ENCODE measurements at regions not wholly inside any gene's neighbourhood (a gene's known extent, or its start where the extent isn't known, plus 50 kb on each side); places are given as distances from the start of the nearest gene placed in this dataset.

DNA sequence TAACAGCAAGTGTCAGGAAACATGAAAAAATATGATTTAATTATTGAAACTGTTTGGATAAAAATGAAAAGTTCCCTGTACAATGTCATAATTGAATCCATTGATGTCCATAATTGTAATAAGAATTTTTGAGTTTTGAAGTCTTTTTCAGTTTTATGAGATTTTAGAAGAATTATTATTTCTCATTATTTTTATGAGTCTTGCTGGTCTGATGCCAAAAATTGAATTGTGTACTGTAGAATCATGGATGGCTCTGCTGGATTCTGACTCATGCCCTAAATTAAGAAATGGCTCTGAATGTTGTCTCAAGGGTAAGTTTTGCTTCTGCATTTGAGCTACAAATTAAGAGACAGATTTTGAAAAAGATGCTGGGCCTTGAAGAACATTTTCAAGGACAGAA is 132.8 kb upstream of the MAP9 start (continued):
- TF ChIP-seq, protein P1, sequence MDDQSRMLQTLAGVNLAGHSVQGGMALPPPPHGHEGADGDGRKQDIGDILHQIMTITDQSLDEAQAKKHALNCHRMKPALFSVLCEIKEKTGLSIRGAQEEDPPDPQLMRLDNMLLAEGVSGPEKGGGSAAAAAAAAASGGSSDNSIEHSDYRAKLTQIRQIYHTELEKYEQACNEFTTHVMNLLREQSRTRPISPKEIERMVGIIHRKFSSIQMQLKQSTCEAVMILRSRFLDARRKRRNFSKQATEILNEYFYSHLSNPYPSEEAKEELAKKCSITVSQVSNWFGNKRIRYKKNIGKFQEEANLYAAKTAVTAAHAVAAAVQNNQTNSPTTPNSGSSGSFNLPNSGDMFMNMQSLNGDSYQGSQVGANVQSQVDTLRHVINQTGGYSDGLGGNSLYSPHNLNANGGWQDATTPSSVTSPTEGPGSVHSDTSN (IDR thresholded peaks at IDR 0.05), result no peak
- TF ChIP-seq POLR2AphosphoS5 (IDR thresholded peaks at IDR 0.05; ENCODE audit: low read depth, low read length) (no peak), JUND (IDR thresholded peaks at IDR 0.05) (no peak)

DNA sequence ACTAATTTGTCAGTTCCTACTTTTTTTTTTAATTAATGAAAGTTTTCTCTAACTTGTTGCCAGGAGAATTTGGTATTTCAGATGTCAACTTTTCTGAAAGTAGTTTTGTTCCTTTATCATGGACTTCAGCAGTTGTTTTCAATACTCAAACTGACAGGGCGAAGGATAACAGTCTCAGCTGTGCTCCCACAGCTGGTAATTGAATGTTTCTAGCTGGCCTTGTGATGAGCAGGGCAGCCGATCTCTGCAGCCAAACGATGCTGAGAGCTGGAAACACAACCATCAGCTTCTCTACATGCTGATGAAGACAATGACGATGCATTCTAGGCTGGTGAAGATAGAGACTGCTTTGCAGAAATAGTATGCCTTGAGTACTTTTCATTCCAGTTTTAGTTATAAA is 130.0 kb upstream of the MAP9 start:
- Histone ChIP-seq H3K9me2 (no peaks in the 10 kb centered on the region), H3K4me3 (ENCODE audit: low read depth in 2 of 2, low read length in 1 of 2) (no peak overlapping the region), H3K4me2 (no peak overlapping the region), H3K79me2 (ENCODE audit: insufficient read depth) (no peaks in the 10 kb centered on the region), H3K27me3 (ENCODE audit: insufficient read depth) (no peaks in the 10 kb centered on the region), H3F3A (replicated peaks; ENCODE audit: insufficient read depth) (no peaks in the 10 kb centered on the region), H3K9me3 (no peaks in the 10 kb centered on the region), H3K9ac (no peak overlapping the region), H4K20me1 (ENCODE audit: insufficient read depth) (no peaks in the 10 kb centered on the region), H3K36me3 (replicated peaks in 1 of 2; ENCODE audit: control insufficient read depth in 1 of 2, insufficient read depth in 2 of 2, low read length in 1 of 2) (no peaks in the 10 kb centered on the region), H2AFZ (ENCODE audit: low read depth) (no peak overlapping the region), H3K4me1 (ENCODE audit: control insufficient read depth in 1 of 2, insufficient read depth in 2 of 2, low read depth in 1 of 2, low read length in 1 of 2) (no peaks in the 10 kb centered on the region; a peak in 2 of 4 replicates), H3K27ac (ENCODE audit: low read depth in 2 of 2, low read length in 1 of 2) (no peak overlapping the region)
- ChIA-PET POLR2A (no interaction called here), CTCF (no interaction called here)
- DNase-seq, result no peak
- TF ChIP-seq POLR2AphosphoS5 (IDR thresholded peaks at IDR 0.05; ENCODE audit: low read depth, low read length) (no peak), GABPA (IDR thresholded peaks at IDR 0.05; ENCODE audit: low read depth) (no peak), EP300 (IDR thresholded peaks at IDR 0.05; ENCODE audit: borderline replicate concordance in 1 of 2, low read depth in 1 of 2, low read length in 1 of 2) (no peak), TAF1 (IDR thresholded peaks at IDR 0.05; ENCODE audit: borderline replicate concordance, low read depth, low read length) (no peak), TEAD4 (IDR thresholded peaks at IDR 0.05; ENCODE audit: borderline replicate concordance, insufficient read depth) (no peak), NRF1 (IDR thresholded peaks at IDR 0.05; ENCODE audit: low read depth, low read length) (no peak), RFX5 (IDR thresholded peaks at IDR 0.05; ENCODE audit: low read length) (no peak), RAD21 (IDR thresholded peaks at IDR 0.05; ENCODE audit: low read length) (no peak)
- TF ChIP-seq, protein P1 (IDR thresholded peaks at IDR 0.05), result no peak
- TF ChIP-seq, protein P2, sequence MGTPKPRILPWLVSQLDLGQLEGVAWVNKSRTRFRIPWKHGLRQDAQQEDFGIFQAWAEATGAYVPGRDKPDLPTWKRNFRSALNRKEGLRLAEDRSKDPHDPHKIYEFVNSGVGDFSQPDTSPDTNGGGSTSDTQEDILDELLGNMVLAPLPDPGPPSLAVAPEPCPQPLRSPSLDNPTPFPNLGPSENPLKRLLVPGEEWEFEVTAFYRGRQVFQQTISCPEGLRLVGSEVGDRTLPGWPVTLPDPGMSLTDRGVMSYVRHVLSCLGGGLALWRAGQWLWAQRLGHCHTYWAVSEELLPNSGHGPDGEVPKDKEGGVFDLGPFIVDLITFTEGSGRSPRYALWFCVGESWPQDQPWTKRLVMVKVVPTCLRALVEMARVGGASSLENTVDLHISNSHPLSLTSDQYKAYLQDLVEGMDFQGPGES (IDR thresholded peaks at IDR 0.05; ENCODE audit: low read depth, low read length), result no peak
- 40% methylated on average over 4 of the region's 4 CpGs for WGBS (ENCODE audit: low lambda C conversion rate)

DNA sequence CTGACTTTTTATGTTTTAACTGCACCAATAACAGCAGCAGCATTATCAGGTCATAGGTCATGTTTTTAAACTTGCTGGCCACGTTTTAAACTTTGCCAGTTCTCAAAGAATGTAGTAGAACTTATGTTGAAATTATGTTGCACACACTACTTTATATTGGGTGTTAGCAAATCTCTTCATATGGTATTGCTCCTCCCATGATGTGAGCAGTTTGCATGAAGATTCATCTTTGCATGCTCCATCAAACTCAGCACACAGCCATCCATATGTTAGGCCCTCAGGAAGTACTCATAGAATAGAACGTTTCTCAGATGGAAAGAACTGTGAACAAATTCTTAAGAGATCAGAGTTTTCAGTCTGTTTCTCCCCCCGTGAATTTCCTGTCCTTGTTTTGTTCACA is 128.6 kb upstream of the MAP9 start:
- 29% methylated on average over 3 of the region's 3 CpGs for WGBS (ENCODE audit: low lambda C conversion rate)
- CTCF ChIA-PET, result no interaction called here
- H4K20me1 ChIP-seq (ENCODE audit: insufficient read depth), result no peaks in the 10 kb centered on the region
- no peak for DNase-seq
- H3K9me2 ChIP-seq, result no peaks in the 10 kb centered on the region
- no peak overlapping the region for H3K4me2 ChIP-seq
- no peak for TF ChIP-seq TAF1 (IDR thresholded peaks at IDR 0.05; ENCODE audit: borderline replicate concordance, low read depth, low read length)
- no peak for TF ChIP-seq FOXM1 (IDR thresholded peaks at IDR 0.05; ENCODE audit: low read depth)
- no peak for TF ChIP-seq MXI1 (IDR thresholded peaks at IDR 0.05; ENCODE audit: low read depth, low read length)
- TF ChIP-seq TEAD4 (IDR thresholded peaks at IDR 0.05; ENCODE audit: borderline replicate concordance, insufficient read depth), result no peak
- TF ChIP-seq EZH2phosphoT487 (IDR thresholded peaks at IDR 0.05; ENCODE audit: borderline replicate concordance, low read depth), result no peak
- TF ChIP-seq, protein P3, sequence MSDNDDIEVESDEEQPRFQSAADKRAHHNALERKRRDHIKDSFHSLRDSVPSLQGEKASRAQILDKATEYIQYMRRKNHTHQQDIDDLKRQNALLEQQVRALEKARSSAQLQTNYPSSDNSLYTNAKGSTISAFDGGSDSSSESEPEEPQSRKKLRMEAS (IDR thresholded peaks at IDR 0.05; ENCODE audit: low read depth), result no peak
- no peak for TF ChIP-seq ELF1 (IDR thresholded peaks at IDR 0.05)
- no peak for TF ChIP-seq NFIC (IDR thresholded peaks at IDR 0.05; ENCODE audit: borderline replicate concordance)
- TF ChIP-seq MEF2A (IDR thresholded peaks at IDR 0.05; ENCODE audit: borderline replicate concordance, low read depth), result no peak
- H3K27ac ChIP-seq (ENCODE audit: low read depth in 2 of 2, low read length in 1 of 2), result no peak overlapping the region
- no peaks in the 10 kb centered on the region for H3F3A ChIP-seq (replicated peaks; ENCODE audit: insufficient read depth)
- no peaks in the 10 kb centered on the region for H3K79me2 ChIP-seq (ENCODE audit: insufficient read depth)
- H3K27me3 ChIP-seq (ENCODE audit: insufficient read depth), result no peaks in the 10 kb centered on the region
- H3K4me3 ChIP-seq (ENCODE audit: low read depth in 2 of 2, low read length in 1 of 2), result no peak overlapping the region
- H3K36me3 ChIP-seq (replicated peaks in 1 of 2; ENCODE audit: control insufficient read depth in 1 of 2, insufficient read depth in 2 of 2, low read length in 1 of 2), result no peaks in the 10 kb centered on the region
- no peaks in the 10 kb centered on the region for H3K9me3 ChIP-seq
- POLR2A ChIA-PET, result no interaction called here
- no peak overlapping the region for H3K9ac ChIP-seq
- H2AFZ ChIP-seq (ENCODE audit: low read depth), result no peak overlapping the region
- H3K4me1 ChIP-seq (ENCODE audit: control insufficient read depth in 1 of 2, insufficient read depth in 2 of 2, low read depth in 1 of 2, low read length in 1 of 2), result no peaks in the 10 kb centered on the region; a peak in 2 of 4 replicates
